Glutamatergic neuron (in vitro differentiated cells): ENCODE measurements at regions not wholly inside any gene's neighbourhood (a gene's known extent, or its start where the extent isn't known, plus 50 kb on each side); places are given as distances from the start of the nearest gene placed in this dataset.

Source experiments
- DNase-seq: peaks from one replicate; pipeline ENCODE4 v3.0.0; 2022
- H3K27ac Mint-ChIP-seq: one replicate; pipeline ENCODE4 v1.8.0; 2020; ENCODE audit warnings: mild to moderate bottlenecking, mixed read lengths, inconsistent platforms; ENCODE audit not compliant: unreplicated experiment
- H3K27me3 Mint-ChIP-seq: one replicate; pipeline ENCODE4 v1.8.0; 2020; ENCODE audit warnings: mild to moderate bottlenecking, moderate library complexity, mixed read lengths, inconsistent platforms; ENCODE audit not compliant: unreplicated experiment
- H3K36me3 Mint-ChIP-seq: one replicate; pipeline ENCODE4 v1.8.0; 2020; ENCODE audit warnings: mild to moderate bottlenecking, mixed read lengths, inconsistent platforms; ENCODE audit not compliant: unreplicated experiment
- H3K4me1 Mint-ChIP-seq: one replicate; pipeline ENCODE4 v1.8.0; 2020; ENCODE audit warnings: mild to moderate bottlenecking, low read depth, mixed read lengths, inconsistent platforms; ENCODE audit not compliant: unreplicated experiment
- H3K4me3 Mint-ChIP-seq: one replicate; pipeline ENCODE4 v1.8.0; 2020; ENCODE audit warnings: mild to moderate bottlenecking, mixed read lengths, inconsistent platforms; ENCODE audit not compliant: unreplicated experiment
- H3K9me3 Mint-ChIP-seq: one replicate; pipeline ENCODE4 v1.8.0; 2020; ENCODE audit warnings: mild to moderate bottlenecking, moderate library complexity, mixed read lengths, inconsistent platforms; ENCODE audit not compliant: unreplicated experiment
- TF ChIP-seq, protein P1 (sequence below): fragments of 200-600 bp; sonication (generic); IDR thresholded peaks from one replicate; pipeline ENCODE4 v1.5.0; 2021; ENCODE audit not compliant: partially characterized antibody, unreplicated experiment

DNA sequence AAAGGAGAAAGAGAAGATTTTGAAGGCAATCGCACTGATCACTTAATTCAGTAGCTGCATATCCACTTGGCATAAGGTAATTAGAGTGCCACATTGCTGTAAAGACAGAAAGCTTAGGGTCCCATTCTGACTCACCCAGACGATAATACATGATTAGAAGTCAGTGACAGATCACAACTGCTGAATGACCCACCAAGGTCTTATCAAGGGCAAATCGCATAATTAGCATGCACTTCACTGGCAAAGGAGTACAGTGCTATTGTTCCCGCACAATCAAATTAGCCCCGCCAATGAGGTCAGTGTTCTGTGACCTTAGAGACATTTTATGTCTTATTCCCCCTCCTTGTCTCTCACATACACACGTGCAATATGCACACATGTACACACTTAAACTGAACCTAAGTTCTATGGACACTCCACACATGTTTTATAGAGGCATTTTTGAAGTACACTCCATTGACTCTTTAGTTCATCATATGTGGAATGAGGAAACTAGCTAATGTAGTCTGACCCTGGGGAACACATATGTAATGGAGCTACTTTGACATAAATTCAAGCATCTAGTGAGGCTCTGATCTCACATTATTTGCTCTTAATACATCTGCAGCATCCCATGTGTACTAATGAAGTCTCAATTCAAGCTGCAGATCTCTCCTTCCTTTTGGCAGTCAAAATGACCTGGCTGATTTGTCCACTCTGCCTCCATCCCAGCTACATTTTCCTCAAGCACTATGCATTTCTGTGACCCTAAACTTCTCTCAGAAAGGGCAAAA is 673.8 kb upstream of the FANCL start:
- H3K4me1 Mint-ChIP-seq, result peaks cover 15% of the 10 kb centered on the region

DNA sequence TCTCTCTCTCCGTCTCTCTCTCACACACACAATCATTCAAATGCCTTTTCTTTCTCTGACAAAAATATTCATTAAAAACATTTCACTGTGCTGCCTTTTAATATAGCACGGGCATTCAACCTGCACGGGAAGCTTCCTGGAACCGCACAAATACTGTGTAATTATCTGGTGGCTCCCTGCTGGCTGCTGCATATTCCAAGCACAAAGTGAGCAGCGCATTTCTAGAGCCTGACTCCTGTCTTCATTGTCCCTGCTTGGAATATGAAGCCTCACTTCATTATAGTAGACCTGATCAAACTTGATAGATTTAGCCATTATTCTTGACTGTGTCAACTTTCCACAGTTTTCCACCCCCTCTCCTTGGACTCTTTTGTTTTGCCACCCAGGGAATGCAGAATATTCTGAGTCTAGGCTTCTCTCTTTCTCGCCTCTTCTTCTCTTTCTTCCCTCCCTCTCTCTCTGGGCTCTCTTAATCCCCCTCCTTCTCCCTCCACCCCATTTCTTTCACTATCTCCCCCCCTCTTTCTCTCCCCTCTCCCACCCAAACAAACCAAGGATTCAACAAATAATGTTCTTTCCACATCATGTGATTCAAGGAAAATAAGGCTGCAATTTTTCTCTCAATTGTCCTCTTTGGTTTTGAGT is 672.1 kb upstream of the FANCL start:
- peak overlapping the region; percentile 34 for H3K27ac Mint-ChIP-seq
- H3K4me3 Mint-ChIP-seq, result no peak overlapping the region
- DNase-seq, result no peak
- H3K36me3 Mint-ChIP-seq, result no peaks in the 10 kb centered on the region
- peaks cover 15% of the 10 kb centered on the region for H3K4me1 Mint-ChIP-seq
- no peaks in the 10 kb centered on the region for H3K9me3 Mint-ChIP-seq
- TF ChIP-seq, protein P1, sequence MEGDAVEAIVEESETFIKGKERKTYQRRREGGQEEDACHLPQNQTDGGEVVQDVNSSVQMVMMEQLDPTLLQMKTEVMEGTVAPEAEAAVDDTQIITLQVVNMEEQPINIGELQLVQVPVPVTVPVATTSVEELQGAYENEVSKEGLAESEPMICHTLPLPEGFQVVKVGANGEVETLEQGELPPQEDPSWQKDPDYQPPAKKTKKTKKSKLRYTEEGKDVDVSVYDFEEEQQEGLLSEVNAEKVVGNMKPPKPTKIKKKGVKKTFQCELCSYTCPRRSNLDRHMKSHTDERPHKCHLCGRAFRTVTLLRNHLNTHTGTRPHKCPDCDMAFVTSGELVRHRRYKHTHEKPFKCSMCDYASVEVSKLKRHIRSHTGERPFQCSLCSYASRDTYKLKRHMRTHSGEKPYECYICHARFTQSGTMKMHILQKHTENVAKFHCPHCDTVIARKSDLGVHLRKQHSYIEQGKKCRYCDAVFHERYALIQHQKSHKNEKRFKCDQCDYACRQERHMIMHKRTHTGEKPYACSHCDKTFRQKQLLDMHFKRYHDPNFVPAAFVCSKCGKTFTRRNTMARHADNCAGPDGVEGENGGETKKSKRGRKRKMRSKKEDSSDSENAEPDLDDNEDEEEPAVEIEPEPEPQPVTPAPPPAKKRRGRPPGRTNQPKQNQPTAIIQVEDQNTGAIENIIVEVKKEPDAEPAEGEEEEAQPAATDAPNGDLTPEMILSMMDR, result no peak
- peaks cover 2% of the 10 kb centered on the region for H3K27me3 Mint-ChIP-seq

More for the DNA sequence above, 673.8 kb upstream of the FANCL start:
- Mint-ChIP-seq H3K36me3 (no peaks in the 10 kb centered on the region), H3K27ac (no peak overlapping the region), H3K27me3 (peaks cover 2% of the 10 kb centered on the region), H3K4me3 (no peak overlapping the region), H3K9me3 (no peaks in the 10 kb centered on the region)
- TF ChIP-seq, protein P1, result no peak
- no peak for DNase-seq

DNA sequence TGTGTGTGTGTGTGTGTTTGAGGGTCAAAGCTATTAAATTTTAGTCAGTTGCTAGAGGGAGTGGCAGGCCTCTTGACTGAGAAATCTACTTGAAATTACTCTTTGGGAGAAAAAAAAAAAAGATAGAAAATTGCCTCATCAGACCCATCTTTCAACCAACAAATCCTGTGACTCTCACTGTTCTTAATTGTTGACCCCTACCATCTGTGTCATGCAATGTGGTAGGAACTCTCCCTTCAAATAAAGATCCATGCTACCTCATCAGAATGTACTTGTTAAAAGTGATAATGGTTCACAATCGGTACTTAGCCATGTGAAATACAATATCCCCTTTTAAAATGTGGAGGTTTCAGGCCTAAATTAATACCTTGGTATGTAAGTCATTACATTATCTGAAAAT is 670.8 kb upstream of the FANCL start:
- DNase-seq, result no peak
- Mint-ChIP-seq H3K36me3 (no peaks in the 10 kb centered on the region), H3K27me3 (peaks cover 2% of the 10 kb centered on the region), H3K4me3 (no peak overlapping the region), H3K9me3 (no peaks in the 10 kb centered on the region), H3K4me1 (peaks cover 15% of the 10 kb centered on the region), H3K27ac (no peak overlapping the region)
- TF ChIP-seq, protein P1, result no peak

DNA sequence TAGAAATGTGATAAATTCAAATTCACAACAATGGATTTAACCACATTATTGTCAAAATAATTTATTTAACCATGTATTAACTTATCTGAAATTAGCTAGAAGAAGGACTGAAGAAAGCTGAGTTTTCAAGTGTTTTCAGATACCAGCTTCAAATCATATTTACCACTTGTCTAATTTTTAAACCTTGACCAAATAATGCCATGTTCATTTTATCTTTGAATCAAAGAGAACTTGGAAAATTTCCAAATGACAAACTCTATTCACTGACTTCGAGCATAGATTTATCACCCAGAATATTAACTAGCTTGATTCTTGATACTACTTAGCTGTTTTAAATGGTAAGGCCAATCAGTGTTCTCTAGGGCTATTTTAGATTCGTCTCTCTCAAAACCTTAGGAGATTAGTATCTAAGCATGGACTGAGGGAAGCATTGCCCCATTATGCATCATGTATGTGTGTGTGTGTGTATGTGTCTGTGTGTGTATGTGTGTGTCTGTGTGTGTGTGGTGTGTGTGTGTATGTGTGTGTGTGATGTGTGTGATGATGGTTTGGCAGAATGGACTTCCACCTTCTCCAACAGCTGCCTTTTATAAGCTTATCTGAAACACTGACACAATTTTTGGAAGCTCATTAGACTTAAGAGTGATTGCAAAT is 667.5 kb upstream of the FANCL start:
- peaks cover 2% of the 10 kb centered on the region for H3K27me3 Mint-ChIP-seq
- TF ChIP-seq, protein P1, result no peak

More for the DNA sequence above, 667.5 kb upstream of the FANCL start:
- no peak for DNase-seq
- no peak overlapping the region for H3K4me3 Mint-ChIP-seq
- H3K36me3 Mint-ChIP-seq, result no peaks in the 10 kb centered on the region
- peaks cover 7% of the 10 kb centered on the region for H3K4me1 Mint-ChIP-seq
- H3K27ac Mint-ChIP-seq, result no peak overlapping the region
- no peaks in the 10 kb centered on the region for H3K9me3 Mint-ChIP-seq
